Mucosa of descending colon (tissue), 3 donors: ENCODE measurements at regions not wholly inside any gene's neighbourhood (a gene's known extent, or its start where the extent isn't known, plus 50 kb on each side); places are given as distances from the start of the nearest gene placed in this dataset.

Experiments used
- ATAC-seq: fragments of 200-7000 bp; cut with Tn5 transposase; one replicate; pipeline ENCODE4 v1.9.1; 2020; ENCODE audit warnings: mild to moderate bottlenecking, moderate library complexity
- DNase-seq, 3 donors: peaks; one replicate each; pipeline ENCODE4 v3.0.0-alpha.2; 2020
- H3K36me3 ChIP-seq: fragments of 200-600 bp; one replicate; pipeline ENCODE4 v1.8.0; 2021; ENCODE audit warnings: low read depth, mild to moderate bottlenecking
- H3K4me1 ChIP-seq: fragments of 200-600 bp; one replicate; pipeline ENCODE4 v1.8.0; 2021; ENCODE audit warnings: low read depth, mild to moderate bottlenecking
- H3K4me3 ChIP-seq: fragments of 200-600 bp; one replicate; pipeline ENCODE4 v1.8.0; 2021; ENCODE audit warnings: mild to moderate bottlenecking
- H3K9me3 ChIP-seq: fragments of 200-600 bp; one replicate; pipeline ENCODE4 v1.8.0; 2021; ENCODE audit warnings: mild to moderate bottlenecking
- CTCF ChIP-seq: fragments of 200-600 bp; IDR thresholded peaks from one replicate; pipeline ENCODE4 v1.8.0; 2022; ENCODE audit warnings: antibody characterized with exemption, mild to moderate bottlenecking
- intact Hi-C, 2 donors: fragments of 100-400 bp; cut with DNase I in 1 of 2; cut with micrococcal nuclease in 1 of 2; formaldehyde crosslinking; loops; one replicate each; pipeline versions ENCODE4 v1.11.0 to v1.11.1; 2022; cut with DNase I, micrococcal nuclease
- donor health status: DM: no; HTN: no; CAD: no; lungs with moderate emphysema.
- donor health status: DM: no; HTN: no; CAD: no.
- donor health status: DM: no; HTN: yes; CAD: no.

GRCh38 chr2:235162082-235162836, 210.4 kb downstream of the SH3BP4 start:
- Histone ChIP-seq H3K4me1 (no peaks in the 10 kb centered on the region), H3K9me3 (no peaks in the 10 kb centered on the region), H3K4me3 (no peak overlapping the region), H3K36me3 (no peaks in the 10 kb centered on the region)
- no peak for DNase-seq
- intact Hi-C loops: no loop called here
- ATAC-seq: no peak
- TF ChIP-seq CTCF: no peak

- Histone ChIP-seq H3K9me3 (no peaks in the 10 kb centered on the region), H3K36me3 (no peaks in the 10 kb centered on the region), H3K4me3 (no peak overlapping the region), H3K4me1 (no peaks in the 10 kb centered on the region)
- intact Hi-C loops: no loop called here
- TF ChIP-seq CTCF: no peak
- no peak for ATAC-seq
- DNase-seq: no peak
Measured at GRCh38 chr2:235162837-235163197, 211.0 kb downstream of the SH3BP4 start.

- no peak for TF ChIP-seq CTCF
- ATAC-seq: no peak
- Histone ChIP-seq H3K36me3 (no peaks in the 10 kb centered on the region), H3K4me3 (no peak overlapping the region), H3K9me3 (no peaks in the 10 kb centered on the region), H3K4me1 (peaks cover 6% of the 10 kb centered on the region)
- no peak for DNase-seq
- intact Hi-C loops: no loop called here
Measured at GRCh38 chr2:235165136-235165535, 213.3 kb downstream of the SH3BP4 start.

- DNase-seq (no peak), ATAC-seq (no peak)
- TF ChIP-seq CTCF: no peak
- Histone ChIP-seq H3K9me3 (no peaks in the 10 kb centered on the region), H3K4me3 (no peak overlapping the region), H3K4me1 (peaks cover 6% of the 10 kb centered on the region), H3K36me3 (no peaks in the 10 kb centered on the region)
- intact Hi-C loops: no loop called here
Measured at GRCh38 chr2:235165631-235166030, 213.8 kb downstream of the SH3BP4 start.

GRCh38 chr2:235168174-235168979, 216.6 kb downstream of the SH3BP4 start:
- intact Hi-C loops: no loop called here
- DNase-seq: no peak
- TF ChIP-seq CTCF: no peak
- ATAC-seq: peak; percentile 15
- no peaks in the 10 kb centered on the region for H3K36me3 ChIP-seq
- H3K9me3 ChIP-seq: no peaks in the 10 kb centered on the region
- no peak overlapping the region for H3K4me3 ChIP-seq
- H3K4me1 ChIP-seq: peaks cover 21% of the 10 kb centered on the region
